ENCODE measurements at regions not wholly inside any gene's neighbourhood (a gene's known extent, or its start where the extent isn't known, plus 50 kb on each side); places are given as distances from the start of the nearest gene placed in this dataset.
"Not testable (repeated sequence)": the region's sequence is repeated elsewhere in the genome, so short reads cannot be mapped to it uniquely, and the experiment has no call there.

DNA sequence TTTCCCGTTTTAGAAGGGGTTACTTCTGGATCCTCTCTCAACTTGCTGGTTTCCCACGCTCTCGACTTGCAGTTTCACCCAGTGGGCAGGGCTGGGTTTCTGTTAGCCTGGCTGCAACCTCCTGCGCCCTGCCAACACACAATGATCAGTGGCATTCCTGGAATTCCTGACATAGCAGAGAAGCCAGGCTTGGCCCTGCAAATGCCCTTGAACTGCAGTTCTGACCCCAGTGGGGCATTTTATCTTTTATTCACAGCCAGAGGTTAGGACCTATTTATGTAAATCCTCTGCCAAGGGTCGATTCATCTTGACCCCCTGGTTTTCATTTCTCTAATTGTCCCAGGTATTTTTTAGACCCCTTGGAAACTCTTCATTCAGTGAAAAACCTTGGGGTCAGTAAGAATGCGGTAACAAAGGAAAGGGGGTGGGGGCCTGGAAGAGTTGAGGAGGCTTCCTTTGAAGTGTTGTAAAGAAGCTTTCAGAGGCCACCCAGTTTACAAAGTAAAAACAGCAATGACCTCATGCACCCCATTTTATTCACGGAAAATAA is 217.6 kb downstream of the ZNF674 start:
- H3K9me3 ChIP-seq = no peaks in the 10 kb centered on the region
- no peaks in the 10 kb centered on the region for H4K20me1 ChIP-seq
- H3K9ac ChIP-seq = no peak overlapping the region
- no peak overlapping the region for H3K4me2 ChIP-seq
- no peaks in the 10 kb centered on the region for H3K4me1 ChIP-seq
- no peaks in the 10 kb centered on the region for H3K27me3 ChIP-seq
- TF ChIP-seq Cebpa-rat (IDR thresholded peaks at IDR 0.05) = no peak
- H3K36me3 ChIP-seq = no peaks in the 10 kb centered on the region
- no peak overlapping the region for H3K4me3 ChIP-seq
- no peak overlapping the region for H3K27ac ChIP-seq

DNA sequence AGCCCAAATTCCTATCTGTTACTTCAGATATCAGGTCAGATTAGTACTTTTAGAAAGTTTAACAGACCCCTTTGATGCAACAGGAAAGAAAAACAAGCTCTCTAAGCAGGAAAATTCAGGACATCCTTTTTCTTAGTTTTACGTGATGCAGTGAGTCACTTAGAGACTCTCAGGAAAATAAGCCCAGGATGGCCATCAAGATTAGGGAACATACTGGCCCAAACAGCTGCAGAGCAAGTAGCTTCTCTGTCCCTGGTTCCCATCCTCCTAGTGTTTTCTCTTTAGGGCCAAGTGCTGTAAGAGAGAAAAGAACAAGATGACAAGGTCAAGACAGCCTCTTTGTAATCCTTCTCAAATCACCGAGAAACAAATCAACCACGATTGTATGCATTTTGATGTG is 219.1 kb downstream of the ZNF674 start:
- H3K9me3 ChIP-seq = no peaks in the 10 kb centered on the region
- TF ChIP-seq Cebpa-rat (IDR thresholded peaks at IDR 0.05) = no peak
- H3K4me3 ChIP-seq = no peak overlapping the region
- no peak overlapping the region for H3K4me2 ChIP-seq
- no peak overlapping the region for H3K27ac ChIP-seq
- no peaks in the 10 kb centered on the region for H3K27me3 ChIP-seq
- H4K20me1 ChIP-seq = no peaks in the 10 kb centered on the region
- no peak overlapping the region for H3K9ac ChIP-seq
- no peaks in the 10 kb centered on the region for H3K36me3 ChIP-seq
- no peaks in the 10 kb centered on the region for H3K4me1 ChIP-seq

GRCh38 chrX:46325312-46325877 is 219.8 kb downstream of the ZNF674 start:
- Histone ChIP-seq H3K27ac (no peak overlapping the region), H3K27me3 (no peaks in the 10 kb centered on the region), H3K36me3 (no peaks in the 10 kb centered on the region), H3K4me1 (no peaks in the 10 kb centered on the region), H3K9ac (no peak overlapping the region), H4K20me1 (no peaks in the 10 kb centered on the region), H3K4me2 (no peak overlapping the region), H3K9me3 (no peaks in the 10 kb centered on the region), H3K4me3 (no peak overlapping the region)
- no peak for TF ChIP-seq Cebpa-rat (IDR thresholded peaks at IDR 0.05)

DNA sequence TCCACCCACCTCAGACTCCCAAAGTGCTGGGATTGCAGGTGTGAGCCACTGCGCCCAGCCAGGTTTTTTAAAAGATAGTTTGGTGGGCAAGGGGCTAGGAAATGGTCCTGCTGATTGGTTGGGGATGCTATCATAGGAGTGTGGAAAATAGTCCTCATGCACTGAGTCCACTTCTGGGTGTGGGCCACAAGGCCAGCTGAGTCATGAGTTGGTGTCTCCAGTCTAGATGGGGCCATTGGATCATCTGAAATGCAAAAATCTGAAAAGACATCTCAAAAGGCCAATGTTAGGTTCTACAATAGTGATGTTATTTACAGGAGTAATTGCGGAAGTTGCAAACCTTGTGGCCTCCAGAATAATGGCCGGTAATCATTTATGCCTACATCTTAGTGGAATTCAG is 221.1 kb downstream of the ZNF674 start:
- Histone ChIP-seq H3K27me3 (no peaks in the 10 kb centered on the region), H3K9me3 (no peaks in the 10 kb centered on the region), H3K27ac (no peak overlapping the region), H3K9ac (no peak overlapping the region), H3K4me2 (no peak overlapping the region), H3K4me1 (no peaks in the 10 kb centered on the region), H4K20me1 (no peaks in the 10 kb centered on the region), H3K36me3 (no peaks in the 10 kb centered on the region), H3K4me3 (no peak overlapping the region)
- TF ChIP-seq Cebpa-rat (IDR thresholded peaks at IDR 0.05) = no peak

DNA sequence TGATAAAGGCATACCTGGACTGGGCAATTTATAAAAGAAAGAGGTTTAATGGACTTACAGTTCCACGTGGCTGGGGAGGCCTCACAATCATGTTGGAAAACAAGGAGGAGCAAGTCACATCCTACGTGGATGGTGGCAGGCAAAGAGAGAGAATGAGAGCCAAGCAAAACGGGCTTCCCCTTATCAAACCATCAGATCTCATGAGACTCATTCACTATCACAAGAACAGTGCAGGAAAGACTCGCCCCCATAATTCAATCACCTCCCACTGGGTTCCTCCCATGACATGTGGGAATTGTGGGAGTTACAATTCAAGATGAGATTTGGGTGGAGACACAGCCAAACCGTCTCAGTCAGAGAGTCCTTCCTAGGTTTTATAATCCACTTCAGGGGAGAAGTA is 222.3 kb downstream of the ZNF674 start:
- H3K9ac ChIP-seq, H3K4me1 ChIP-seq, H4K20me1 ChIP-seq, H3K27me3 ChIP-seq, H3K36me3 ChIP-seq, H3K9me3 ChIP-seq, H3K4me2 ChIP-seq, H3K4me3 ChIP-seq, H3K27ac ChIP-seq: not testable (repeated sequence)

GRCh38 chrX:46321676-46322075 is 223.5 kb downstream of the ZNF674 start:
- Histone ChIP-seq H3K4me2 (no peak overlapping the region), H3K27me3 (no peaks in the 10 kb centered on the region), H3K27ac (no peak overlapping the region), H3K4me3 (no peak overlapping the region), H3K9me3 (no peaks in the 10 kb centered on the region), H3K9ac (no peak overlapping the region), H4K20me1 (no peaks in the 10 kb centered on the region), H3K36me3 (no peaks in the 10 kb centered on the region), H3K4me1 (no peaks in the 10 kb centered on the region)
- no peak for TF ChIP-seq Cebpa-rat (IDR thresholded peaks at IDR 0.05)

DNA sequence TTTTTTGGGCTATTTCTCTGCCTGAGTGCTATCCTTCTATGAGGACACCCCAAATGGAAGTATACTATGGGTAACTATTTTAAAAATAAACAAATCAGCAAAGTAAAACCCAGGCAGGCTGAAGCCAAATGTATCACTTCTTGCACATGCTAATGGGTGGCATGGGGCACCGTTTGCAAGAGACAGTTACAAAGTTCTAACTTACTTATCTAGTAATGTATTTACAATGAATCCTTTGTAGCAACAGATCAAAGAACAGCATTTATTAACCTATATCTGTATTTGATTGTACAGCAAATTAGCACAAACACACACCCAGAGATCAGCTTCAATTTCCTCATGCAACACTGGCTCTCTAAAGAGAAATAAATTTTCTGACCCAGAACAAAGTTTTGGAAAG is 225.5 kb downstream of the ZNF674 start:
- Histone ChIP-seq H3K27me3 (no peaks in the 10 kb centered on the region), H3K27ac (no peak overlapping the region), H3K9me3 (no peaks in the 10 kb centered on the region), H3K4me3 (no peak overlapping the region), H3K4me1 (no peaks in the 10 kb centered on the region), H4K20me1 (no peaks in the 10 kb centered on the region), H3K36me3 (no peaks in the 10 kb centered on the region), H3K4me2 (no peak overlapping the region), H3K9ac (no peak overlapping the region)
- no peak for TF ChIP-seq Cebpa-rat (IDR thresholded peaks at IDR 0.05)

- H3K27ac ChIP-seq = no peak overlapping the region
- no peaks in the 10 kb centered on the region for H3K4me1 ChIP-seq
- no peak for TF ChIP-seq Cebpa-rat (IDR thresholded peaks at IDR 0.05)
These were observed 226.7 kb downstream of the ZNF674 start for GRCh38 chrX:46318551-46318950.

DNA sequence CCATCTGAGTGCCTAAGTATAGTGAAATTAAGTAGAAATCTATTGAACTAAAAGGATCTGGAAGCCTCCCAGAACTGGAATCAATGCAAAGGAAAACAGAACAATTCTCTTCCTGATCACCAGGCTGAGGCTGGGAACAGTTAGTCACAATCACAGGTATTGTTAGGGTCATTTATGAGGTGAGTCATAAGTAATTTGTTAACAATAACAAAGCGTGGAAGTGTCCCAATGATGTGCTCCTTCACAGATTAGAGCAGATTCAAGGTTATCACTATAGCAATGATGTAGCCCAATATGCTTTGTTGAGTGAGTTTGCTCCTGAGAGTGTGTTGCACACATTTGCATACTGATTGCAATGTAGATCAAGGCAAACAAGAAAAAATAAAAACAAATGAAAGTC is 228.1 kb downstream of the ZNF674 start:
- H3K36me3 ChIP-seq = no peaks in the 10 kb centered on the region
- no peak overlapping the region for H3K27ac ChIP-seq
- no peaks in the 10 kb centered on the region for H3K27me3 ChIP-seq
- H3K4me1 ChIP-seq = no peaks in the 10 kb centered on the region
- H3K9me3 ChIP-seq = no peaks in the 10 kb centered on the region
- TF ChIP-seq Cebpa-rat (IDR thresholded peaks at IDR 0.05) = no peak
- no peak overlapping the region for H3K9ac ChIP-seq
- H3K4me2 ChIP-seq = no peak overlapping the region
- H4K20me1 ChIP-seq = no peaks in the 10 kb centered on the region
- no peak overlapping the region for H3K4me3 ChIP-seq

More at GRCh38 chrX:46318551-46318950, 226.7 kb downstream of the ZNF674 start:
- Histone ChIP-seq H3K4me2 (no peak overlapping the region), H4K20me1 (no peaks in the 10 kb centered on the region), H3K36me3 (no peaks in the 10 kb centered on the region), H3K4me3 (no peak overlapping the region), H3K9me3 (no peaks in the 10 kb centered on the region), H3K9ac (no peak overlapping the region), H3K27me3 (no peaks in the 10 kb centered on the region)

GRCh38 chrX:46311581-46312120 is 233.6 kb downstream of the ZNF674 start:
- TF ChIP-seq Cebpa-rat (IDR thresholded peaks at IDR 0.05) = no peak
- Histone ChIP-seq H3K27ac (no peak overlapping the region), H3K36me3 (no peaks in the 10 kb centered on the region), H3K4me2 (no peak overlapping the region), H3K9me3 (peaks cover 12% of the 10 kb centered on the region), H3K27me3 (no peaks in the 10 kb centered on the region), H3K4me1 (no peaks in the 10 kb centered on the region), H4K20me1 (no peaks in the 10 kb centered on the region), H3K9ac (no peak overlapping the region), H3K4me3 (no peak overlapping the region)
